PFSK-1 (cell line): ENCODE measurements at regions not wholly inside any gene's neighbourhood (a gene's known extent, or its start where the extent isn't known, plus 50 kb on each side); places are given as distances from the start of the nearest gene placed in this dataset.

ENCODE experiments used
- POLR2AphosphoS5 ChIP-seq: IDR thresholded peaks from 2 replicates; pipeline ENCODE4 v1.6.1; 2012; ENCODE audit warnings: low read depth, mild to moderate bottlenecking, control low read depth, low read length, moderate library complexity
- SIN3A ChIP-seq: IDR thresholded peaks from 2 replicates; pipeline ENCODE4 v1.6.1; 2012; ENCODE audit warnings: mild to moderate bottlenecking, low read length, moderate library complexity, borderline replicate concordance; ENCODE audit not compliant: insufficient read depth
- TAF1 ChIP-seq: IDR thresholded peaks from 2 replicates; pipeline ENCODE4 v1.6.1; 2012; ENCODE audit warnings: low read length, control low read depth, borderline replicate concordance; ENCODE audit not compliant: insufficient read depth
- TF ChIP-seq, protein P1 (sequence below), 2 experiments: IDR thresholded peaks; 2 replicates each; pipeline versions ENCODE4 v1.6.1 to v1.8.0; 2011 to 2012; ENCODE audit warnings: low read depth in 2 of 2, low read length in 2 of 2, control low read depth in 1 of 2, inconsistent platforms in 1 of 2, mild to moderate bottlenecking in 1 of 2, moderate library complexity in 1 of 2; ENCODE audit not compliant: insufficient read depth in 1 of 2

DNA sequence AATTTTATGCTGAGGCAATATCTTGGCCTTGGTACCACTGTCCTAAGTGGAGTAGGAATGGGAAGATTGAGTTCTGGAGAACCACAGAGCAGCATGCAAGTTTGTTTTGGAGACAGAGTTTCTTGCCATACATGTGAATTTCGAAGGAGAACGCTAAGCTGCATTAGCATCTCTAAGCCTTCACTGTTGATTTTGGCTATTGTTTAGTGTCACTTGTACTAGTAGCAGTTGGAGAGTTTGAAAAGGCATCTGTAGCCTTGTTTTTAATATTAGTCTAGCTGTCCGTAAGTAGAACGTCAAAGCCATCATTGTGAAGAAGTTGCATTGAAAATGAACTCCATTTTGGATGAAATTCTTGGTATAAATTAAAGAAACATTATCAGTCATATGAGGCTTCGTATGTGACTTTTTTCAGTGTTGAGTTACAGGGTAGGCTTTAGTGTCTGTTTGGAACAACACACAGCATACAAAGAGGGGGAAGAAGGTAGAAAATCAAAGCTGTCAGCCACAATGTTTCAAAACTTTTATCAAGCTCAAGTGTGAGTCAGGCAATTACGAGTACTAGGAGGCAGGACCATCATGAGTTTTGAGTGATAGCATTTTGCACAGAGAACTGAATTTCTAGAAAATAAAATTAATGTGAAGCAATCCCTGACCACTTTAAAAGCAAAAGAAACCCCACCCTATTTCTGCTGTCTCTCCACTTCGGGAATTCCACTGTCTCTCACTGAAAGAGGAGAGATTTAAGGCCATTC lies 70.2 kb upstream of the NAV3 start:
- TF ChIP-seq, protein P1, sequence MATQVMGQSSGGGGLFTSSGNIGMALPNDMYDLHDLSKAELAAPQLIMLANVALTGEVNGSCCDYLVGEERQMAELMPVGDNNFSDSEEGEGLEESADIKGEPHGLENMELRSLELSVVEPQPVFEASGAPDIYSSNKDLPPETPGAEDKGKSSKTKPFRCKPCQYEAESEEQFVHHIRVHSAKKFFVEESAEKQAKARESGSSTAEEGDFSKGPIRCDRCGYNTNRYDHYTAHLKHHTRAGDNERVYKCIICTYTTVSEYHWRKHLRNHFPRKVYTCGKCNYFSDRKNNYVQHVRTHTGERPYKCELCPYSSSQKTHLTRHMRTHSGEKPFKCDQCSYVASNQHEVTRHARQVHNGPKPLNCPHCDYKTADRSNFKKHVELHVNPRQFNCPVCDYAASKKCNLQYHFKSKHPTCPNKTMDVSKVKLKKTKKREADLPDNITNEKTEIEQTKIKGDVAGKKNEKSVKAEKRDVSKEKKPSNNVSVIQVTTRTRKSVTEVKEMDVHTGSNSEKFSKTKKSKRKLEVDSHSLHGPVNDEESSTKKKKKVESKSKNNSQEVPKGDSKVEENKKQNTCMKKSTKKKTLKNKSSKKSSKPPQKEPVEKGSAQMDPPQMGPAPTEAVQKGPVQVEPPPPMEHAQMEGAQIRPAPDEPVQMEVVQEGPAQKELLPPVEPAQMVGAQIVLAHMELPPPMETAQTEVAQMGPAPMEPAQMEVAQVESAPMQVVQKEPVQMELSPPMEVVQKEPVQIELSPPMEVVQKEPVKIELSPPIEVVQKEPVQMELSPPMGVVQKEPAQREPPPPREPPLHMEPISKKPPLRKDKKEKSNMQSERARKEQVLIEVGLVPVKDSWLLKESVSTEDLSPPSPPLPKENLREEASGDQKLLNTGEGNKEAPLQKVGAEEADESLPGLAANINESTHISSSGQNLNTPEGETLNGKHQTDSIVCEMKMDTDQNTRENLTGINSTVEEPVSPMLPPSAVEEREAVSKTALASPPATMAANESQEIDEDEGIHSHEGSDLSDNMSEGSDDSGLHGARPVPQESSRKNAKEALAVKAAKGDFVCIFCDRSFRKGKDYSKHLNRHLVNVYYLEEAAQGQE (IDR thresholded peaks at IDR 0.05; ENCODE audit: insufficient read depth in 1 of 2, low read depth in 2 of 2, low read length in 2 of 2) = no peak
- TF ChIP-seq TAF1 (no peak), POLR2AphosphoS5 (no peak), SIN3A (no peak)
